GM18907 (cell line): ENCODE measurements at regions not wholly inside any gene's neighbourhood (a gene's known extent, or its start where the extent isn't known, plus 50 kb on each side); places are given as distances from the start of the nearest gene placed in this dataset.

Experiments
- ATAC-seq: cut with Tn5 transposase; IDR thresholded peaks from one replicate; pipeline ENCODE4 v1.9.1; 2021; ENCODE audit warnings: mild to moderate bottlenecking, moderate library complexity; ENCODE audit not compliant: unreplicated experiment

- ATAC-seq = no peak
Measured at GRCh38 chr5:146254223-146254622, 50.8 kb downstream of the RBM27 start.

GRCh38 chr5:146273109-146273508, 65.5 kb upstream of the POU4F3 start:
- peak; percentile 90 for ATAC-seq

DNA sequence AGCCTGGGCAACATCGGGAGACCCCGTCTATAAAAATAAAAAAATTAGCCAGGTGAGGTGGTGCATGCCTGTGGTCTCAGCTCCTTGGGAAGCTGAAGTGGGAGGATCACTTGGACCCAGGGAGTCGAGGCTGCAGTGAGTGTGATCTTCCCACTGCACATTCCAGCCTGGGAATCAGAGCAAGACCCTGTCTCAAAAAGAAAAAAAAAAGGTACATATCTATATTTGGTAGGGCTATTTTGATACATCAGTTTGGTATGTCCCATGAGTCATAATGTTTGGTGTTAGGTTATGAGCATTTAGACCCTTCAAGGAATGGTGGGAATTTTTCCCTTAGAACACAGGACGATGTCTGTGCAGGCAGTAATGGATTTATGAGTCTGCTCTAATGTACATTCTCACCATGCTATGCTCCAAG, 55.3 kb upstream of the POU4F3 start:
- ATAC-seq = no peak

- ATAC-seq = no peak
Measured at GRCh38 chr5:146284016-146284415, 54.6 kb upstream of the POU4F3 start.
